Gastroesophageal sphincter (tissue), 3 donors: ENCODE measurements at regions not wholly inside any gene's neighbourhood (a gene's known extent, or its start where the extent isn't known, plus 50 kb on each side); places are given as distances from the start of the nearest gene placed in this dataset.

Source experiments
- EP300 ChIP-seq: sonication (generic); formaldehyde crosslinking; IDR thresholded peaks from one replicate; pipeline ENCODE4 v1.6.1; 2017; ENCODE audit warnings: antibody characterized with exemption, mild to moderate bottlenecking
- TF ChIP-seq, protein P1 (sequence below), 4 experiments: fragments of 200-600 bp in 2 of 4; fragments of 450-650 bp in 2 of 4; sonication (generic) in 1 of 4; IDR thresholded peaks; one replicate each; pipeline ENCODE4 v1.5.1; 2017 to 2019; ENCODE audit warnings: antibody characterized with exemption in 4 of 4, mild to moderate bottlenecking in 2 of 4, moderate library complexity in 2 of 4

DNA sequence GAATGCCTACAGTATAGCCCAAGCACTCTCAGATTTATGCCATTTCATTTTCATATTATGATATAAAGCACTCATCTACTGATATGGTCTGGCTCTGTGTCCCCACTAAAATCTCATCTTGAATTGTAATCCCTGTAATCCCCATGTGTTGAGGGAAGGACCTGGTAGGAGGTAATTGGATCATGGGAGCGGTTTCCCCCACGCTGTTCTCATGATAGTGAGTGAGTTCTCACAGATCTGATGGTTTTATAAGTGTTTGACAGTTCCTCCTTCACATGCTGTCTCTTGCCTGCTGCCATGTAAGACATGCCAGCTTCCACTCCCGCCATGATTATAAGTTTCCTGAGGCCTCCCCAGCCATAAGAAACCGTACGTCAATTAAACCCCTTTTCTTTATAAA is 171.7 kb downstream of the OTOR start:
- TF ChIP-seq, protein P1, sequence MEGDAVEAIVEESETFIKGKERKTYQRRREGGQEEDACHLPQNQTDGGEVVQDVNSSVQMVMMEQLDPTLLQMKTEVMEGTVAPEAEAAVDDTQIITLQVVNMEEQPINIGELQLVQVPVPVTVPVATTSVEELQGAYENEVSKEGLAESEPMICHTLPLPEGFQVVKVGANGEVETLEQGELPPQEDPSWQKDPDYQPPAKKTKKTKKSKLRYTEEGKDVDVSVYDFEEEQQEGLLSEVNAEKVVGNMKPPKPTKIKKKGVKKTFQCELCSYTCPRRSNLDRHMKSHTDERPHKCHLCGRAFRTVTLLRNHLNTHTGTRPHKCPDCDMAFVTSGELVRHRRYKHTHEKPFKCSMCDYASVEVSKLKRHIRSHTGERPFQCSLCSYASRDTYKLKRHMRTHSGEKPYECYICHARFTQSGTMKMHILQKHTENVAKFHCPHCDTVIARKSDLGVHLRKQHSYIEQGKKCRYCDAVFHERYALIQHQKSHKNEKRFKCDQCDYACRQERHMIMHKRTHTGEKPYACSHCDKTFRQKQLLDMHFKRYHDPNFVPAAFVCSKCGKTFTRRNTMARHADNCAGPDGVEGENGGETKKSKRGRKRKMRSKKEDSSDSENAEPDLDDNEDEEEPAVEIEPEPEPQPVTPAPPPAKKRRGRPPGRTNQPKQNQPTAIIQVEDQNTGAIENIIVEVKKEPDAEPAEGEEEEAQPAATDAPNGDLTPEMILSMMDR (IDR thresholded peaks at IDR 0.05): no peak
- no peak for TF ChIP-seq EP300
